ENCODE measurements at regions not wholly inside any gene's neighbourhood (a gene's known extent, or its start where the extent isn't known, plus 50 kb on each side); places are given as distances from the start of the nearest gene placed in this dataset.

- peaks cover 2% of the 10 kb centered on the region for H3K27me3 Mint-ChIP-seq (ENCODE audit: insufficient read depth, low read depth, poor library complexity)
- H3K27ac ChIP-seq (ENCODE audit: low read depth): no peak overlapping the region
- no peak overlapping the region for H3K4me3 ChIP-seq
- H2AFZ ChIP-seq: no peak overlapping the region
- H3K9me2 ChIP-seq (ENCODE audit: insufficient read depth): no peaks in the 10 kb centered on the region
- ATAC-seq (no peak), DNase-seq (ENCODE audit: low spot score) (no peak)
- H3F3A ChIP-seq (replicated peaks; ENCODE audit: low read depth): no peaks in the 10 kb centered on the region
- H3K9me3 Mint-ChIP-seq: peaks cover 3% of the 10 kb centered on the region; the same call in 2 of the 3 replicates
- H3K4me3 Mint-ChIP-seq: no peak overlapping the region
- no peaks in the 10 kb centered on the region for H3K36me3 ChIP-seq (ENCODE audit: insufficient read depth)
- TF ChIP-seq JUNB (IDR thresholded peaks at IDR 0.05; ENCODE audit: unreplicated experiment) (no peak), CTCF (conservative IDR thresholded peaks at IDR 0.05; ENCODE audit: low read depth in 2 of 2) (no peak), CREB1 (CRISPR knock-in tag; IDR thresholded peaks at IDR 0.05; ENCODE audit: low read depth) (no peak), NANOG (IDR thresholded peaks at IDR 0.05; ENCODE audit: borderline replicate concordance) (no peak), EZH2 (IDR thresholded peaks at IDR 0.05; ENCODE audit: low read depth, unreplicated experiment) (no peak), ZNF331 (CRISPR knock-in tag; IDR thresholded peaks at IDR 0.05; ENCODE audit: low read depth) (no peak), STAT1 (IDR thresholded peaks at IDR 0.05; ENCODE audit: unreplicated experiment) (no peak), POLR2AphosphoS5 (IDR thresholded peaks at IDR 0.05; ENCODE audit: low read depth) (no peak), ZNF114 (CRISPR knock-in tag; IDR thresholded peaks at IDR 0.05) (no peak), EZH2phosphoT487 (IDR thresholded peaks at IDR 0.05; ENCODE audit: unreplicated experiment) (no peak)
- TF ChIP-seq, protein P1, sequence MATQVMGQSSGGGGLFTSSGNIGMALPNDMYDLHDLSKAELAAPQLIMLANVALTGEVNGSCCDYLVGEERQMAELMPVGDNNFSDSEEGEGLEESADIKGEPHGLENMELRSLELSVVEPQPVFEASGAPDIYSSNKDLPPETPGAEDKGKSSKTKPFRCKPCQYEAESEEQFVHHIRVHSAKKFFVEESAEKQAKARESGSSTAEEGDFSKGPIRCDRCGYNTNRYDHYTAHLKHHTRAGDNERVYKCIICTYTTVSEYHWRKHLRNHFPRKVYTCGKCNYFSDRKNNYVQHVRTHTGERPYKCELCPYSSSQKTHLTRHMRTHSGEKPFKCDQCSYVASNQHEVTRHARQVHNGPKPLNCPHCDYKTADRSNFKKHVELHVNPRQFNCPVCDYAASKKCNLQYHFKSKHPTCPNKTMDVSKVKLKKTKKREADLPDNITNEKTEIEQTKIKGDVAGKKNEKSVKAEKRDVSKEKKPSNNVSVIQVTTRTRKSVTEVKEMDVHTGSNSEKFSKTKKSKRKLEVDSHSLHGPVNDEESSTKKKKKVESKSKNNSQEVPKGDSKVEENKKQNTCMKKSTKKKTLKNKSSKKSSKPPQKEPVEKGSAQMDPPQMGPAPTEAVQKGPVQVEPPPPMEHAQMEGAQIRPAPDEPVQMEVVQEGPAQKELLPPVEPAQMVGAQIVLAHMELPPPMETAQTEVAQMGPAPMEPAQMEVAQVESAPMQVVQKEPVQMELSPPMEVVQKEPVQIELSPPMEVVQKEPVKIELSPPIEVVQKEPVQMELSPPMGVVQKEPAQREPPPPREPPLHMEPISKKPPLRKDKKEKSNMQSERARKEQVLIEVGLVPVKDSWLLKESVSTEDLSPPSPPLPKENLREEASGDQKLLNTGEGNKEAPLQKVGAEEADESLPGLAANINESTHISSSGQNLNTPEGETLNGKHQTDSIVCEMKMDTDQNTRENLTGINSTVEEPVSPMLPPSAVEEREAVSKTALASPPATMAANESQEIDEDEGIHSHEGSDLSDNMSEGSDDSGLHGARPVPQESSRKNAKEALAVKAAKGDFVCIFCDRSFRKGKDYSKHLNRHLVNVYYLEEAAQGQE (IDR thresholded peaks at IDR 0.05; ENCODE audit: unreplicated experiment): no peak
- TF ChIP-seq, protein P2, sequence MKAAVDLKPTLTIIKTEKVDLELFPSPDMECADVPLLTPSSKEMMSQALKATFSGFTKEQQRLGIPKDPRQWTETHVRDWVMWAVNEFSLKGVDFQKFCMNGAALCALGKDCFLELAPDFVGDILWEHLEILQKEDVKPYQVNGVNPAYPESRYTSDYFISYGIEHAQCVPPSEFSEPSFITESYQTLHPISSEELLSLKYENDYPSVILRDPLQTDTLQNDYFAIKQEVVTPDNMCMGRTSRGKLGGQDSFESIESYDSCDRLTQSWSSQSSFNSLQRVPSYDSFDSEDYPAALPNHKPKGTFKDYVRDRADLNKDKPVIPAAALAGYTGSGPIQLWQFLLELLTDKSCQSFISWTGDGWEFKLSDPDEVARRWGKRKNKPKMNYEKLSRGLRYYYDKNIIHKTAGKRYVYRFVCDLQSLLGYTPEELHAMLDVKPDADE (IDR thresholded peaks at IDR 0.05): no peak
- TF ChIP-seq, protein P3, sequence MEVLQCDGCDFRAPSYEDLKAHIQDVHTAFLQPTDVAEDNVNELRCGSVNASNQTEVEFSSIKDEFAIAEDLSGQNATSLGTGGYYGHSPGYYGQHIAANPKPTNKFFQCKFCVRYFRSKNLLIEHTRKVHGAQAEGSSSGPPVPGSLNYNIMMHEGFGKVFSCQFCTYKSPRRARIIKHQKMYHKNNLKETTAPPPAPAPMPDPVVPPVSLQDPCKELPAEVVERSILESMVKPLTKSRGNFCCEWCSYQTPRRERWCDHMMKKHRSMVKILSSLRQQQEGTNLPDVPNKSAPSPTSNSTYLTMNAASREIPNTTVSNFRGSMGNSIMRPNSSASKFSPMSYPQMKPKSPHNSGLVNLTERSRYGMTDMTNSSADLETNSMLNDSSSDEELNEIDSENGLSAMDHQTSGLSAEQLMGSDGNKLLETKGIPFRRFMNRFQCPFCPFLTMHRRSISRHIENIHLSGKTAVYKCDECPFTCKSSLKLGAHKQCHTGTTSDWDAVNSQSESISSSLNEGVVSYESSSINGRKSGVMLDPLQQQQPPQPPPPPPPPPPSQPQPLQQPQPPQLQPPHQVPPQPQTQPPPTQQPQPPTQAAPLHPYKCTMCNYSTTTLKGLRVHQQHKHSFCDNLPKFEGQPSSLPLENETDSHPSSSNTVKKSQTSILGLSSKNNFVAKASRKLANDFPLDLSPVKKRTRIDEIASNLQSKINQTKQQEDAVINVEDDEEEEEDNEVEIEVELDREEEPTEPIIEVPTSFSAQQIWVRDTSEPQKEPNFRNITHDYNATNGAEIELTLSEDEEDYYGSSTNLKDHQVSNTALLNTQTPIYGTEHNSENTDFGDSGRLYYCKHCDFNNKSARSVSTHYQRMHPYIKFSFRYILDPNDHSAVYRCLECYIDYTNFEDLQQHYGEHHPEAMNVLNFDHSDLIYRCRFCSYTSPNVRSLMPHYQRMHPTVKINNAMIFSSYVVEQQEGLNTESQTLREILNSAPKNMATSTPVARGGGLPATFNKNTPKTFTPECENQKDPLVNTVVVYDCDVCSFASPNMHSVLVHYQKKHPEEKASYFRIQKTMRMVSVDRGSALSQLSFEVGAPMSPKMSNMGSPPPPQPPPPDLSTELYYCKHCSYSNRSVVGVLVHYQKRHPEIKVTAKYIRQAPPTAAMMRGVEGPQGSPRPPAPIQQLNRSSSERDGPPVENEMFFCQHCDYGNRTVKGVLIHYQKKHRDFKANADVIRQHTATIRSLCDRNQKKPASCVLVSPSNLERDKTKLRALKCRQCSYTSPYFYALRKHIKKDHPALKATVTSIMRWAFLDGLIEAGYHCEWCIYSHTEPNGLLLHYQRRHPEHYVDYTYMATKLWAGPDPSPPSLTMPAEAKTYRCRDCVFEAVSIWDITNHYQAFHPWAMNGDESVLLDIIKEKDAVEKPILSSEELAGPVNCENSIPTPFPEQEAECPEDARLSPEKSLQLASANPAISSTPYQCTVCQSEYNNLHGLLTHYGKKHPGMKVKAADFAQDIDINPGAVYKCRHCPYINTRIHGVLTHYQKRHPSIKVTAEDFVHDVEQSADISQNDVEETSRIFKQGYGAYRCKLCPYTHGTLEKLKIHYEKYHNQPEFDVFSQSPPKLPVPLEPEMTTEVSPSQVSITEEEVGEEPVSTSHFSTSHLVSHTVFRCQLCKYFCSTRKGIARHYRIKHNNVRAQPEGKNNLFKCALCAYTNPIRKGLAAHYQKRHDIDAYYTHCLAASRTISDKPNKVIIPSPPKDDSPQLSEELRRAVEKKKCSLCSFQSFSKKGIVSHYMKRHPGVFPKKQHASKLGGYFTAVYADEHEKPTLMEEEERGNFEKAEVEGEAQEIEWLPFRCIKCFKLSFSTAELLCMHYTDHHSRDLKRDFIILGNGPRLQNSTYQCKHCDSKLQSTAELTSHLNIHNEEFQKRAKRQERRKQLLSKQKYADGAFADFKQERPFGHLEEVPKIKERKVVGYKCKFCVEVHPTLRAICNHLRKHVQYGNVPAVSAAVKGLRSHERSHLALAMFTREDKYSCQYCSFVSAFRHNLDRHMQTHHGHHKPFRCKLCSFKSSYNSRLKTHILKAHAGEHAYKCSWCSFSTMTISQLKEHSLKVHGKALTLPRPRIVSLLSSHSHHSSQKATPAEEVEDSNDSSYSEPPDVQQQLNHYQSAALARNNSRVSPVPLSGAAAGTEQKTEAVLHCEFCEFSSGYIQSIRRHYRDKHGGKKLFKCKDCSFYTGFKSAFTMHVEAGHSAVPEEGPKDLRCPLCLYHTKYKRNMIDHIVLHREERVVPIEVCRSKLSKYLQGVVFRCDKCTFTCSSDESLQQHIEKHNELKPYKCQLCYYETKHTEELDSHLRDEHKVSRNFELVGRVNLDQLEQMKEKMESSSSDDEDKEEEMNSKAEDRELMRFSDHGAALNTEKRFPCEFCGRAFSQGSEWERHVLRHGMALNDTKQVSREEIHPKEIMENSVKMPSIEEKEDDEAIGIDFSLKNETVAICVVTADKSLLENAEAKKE (CRISPR knock-in tag; IDR thresholded peaks at IDR 0.05): no peak
- no peaks in the 10 kb centered on the region for H4K20me1 ChIP-seq (replicated peaks; ENCODE audit: insufficient read depth)
- H3K4me2 ChIP-seq: no peak overlapping the region
- H3K4me1 Mint-ChIP-seq: peaks cover 4% of the 10 kb centered on the region
- H3K79me2 ChIP-seq (replicated peaks; ENCODE audit: insufficient read depth): no peaks in the 10 kb centered on the region
- no peaks in the 10 kb centered on the region for H3K27me3 ChIP-seq (ENCODE audit: insufficient read depth)
- H3K4me1 ChIP-seq (ENCODE audit: insufficient read depth): peaks cover 3% of the 10 kb centered on the region
- H3K27ac Mint-ChIP-seq: no peak overlapping the region; the same call in 1 of the 2 replicates
- 0 out of 3 replicates have a peak, but pooled peaks cover 2% of the 10 kb centered on the region for H3K36me3 Mint-ChIP-seq (ENCODE audit: low read depth)
Measured at GRCh38 chr2:15753233-15753798, 161.6 kb downstream of the DDX1 start.

Measured in GM23338 (cell line).